ENCODE measurements at regions not wholly inside any gene's neighbourhood (a gene's known extent, or its start where the extent isn't known, plus 50 kb on each side); places are given as distances from the start of the nearest gene placed in this dataset.
"Not testable (repeated sequence)": the region's sequence is repeated elsewhere in the genome, so short reads cannot be mapped to it uniquely, and the experiment has no call there.

GRCh38 chr9:42724841-42725835 is 541.7 kb downstream of the SPATA31A6 start:
- TF ChIP-seq CTCF, POLR2A (IDR thresholded peaks at IDR 0.05): not testable (repeated sequence)
